NCI-H2227 (cell line): ENCODE measurements at regions not wholly inside any gene's neighbourhood (a gene's known extent, or its start where the extent isn't known, plus 50 kb on each side); places are given as distances from the start of the nearest gene placed in this dataset.
"Not testable (repeated sequence)": the region's sequence is repeated elsewhere in the genome, so short reads cannot be mapped to it uniquely, and the experiment has no call there.

ENCODE experiments used
- DNase-seq: peaks from one replicate; lab custom pipeline; 2025; ENCODE audit not compliant: unreplicated experiment; lab: John Stamatoyannopoulos, UW

DNA sequence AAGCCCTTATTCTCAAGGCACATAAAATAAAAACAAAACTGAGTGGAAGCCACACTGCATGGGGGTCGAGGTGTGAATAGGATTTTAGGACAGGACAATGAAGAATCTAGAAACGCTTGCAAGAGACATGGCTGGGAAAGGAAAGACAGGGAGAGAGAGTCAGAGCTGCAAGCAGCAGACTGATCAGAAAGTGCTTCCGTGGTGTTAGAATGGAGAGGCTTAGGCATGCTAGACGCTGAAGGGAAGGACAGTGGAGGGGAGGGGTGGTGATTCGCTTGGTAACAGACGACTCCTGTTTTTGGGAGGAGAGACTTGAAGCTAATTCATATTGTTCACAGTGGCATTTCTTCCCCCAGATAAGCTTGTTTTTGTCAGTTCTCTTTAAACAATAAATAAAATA, 173.5 kb downstream of the AIPL1 start:
- DNase-seq: no peak

DNA sequence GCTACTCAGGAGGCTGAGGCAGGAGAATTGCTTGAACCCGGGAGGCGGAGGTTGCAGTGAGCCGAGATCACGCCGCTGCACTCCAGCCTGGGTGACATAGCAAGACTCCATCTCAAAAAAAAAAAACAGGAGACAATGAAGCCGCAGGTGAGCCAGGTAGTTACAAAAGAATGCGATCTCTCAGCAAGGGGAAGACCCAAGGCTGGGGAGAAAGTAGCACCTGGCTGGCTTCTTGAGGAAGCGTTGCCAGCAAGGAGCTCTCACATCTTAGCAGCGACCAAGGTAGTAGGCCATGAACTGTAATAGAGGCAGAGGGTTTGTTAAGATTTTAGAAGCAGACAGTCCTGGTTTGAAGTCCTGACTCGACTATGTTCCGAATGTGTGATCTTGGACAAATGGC, 175.0 kb downstream of the AIPL1 start:
- no peak for DNase-seq

DNA sequence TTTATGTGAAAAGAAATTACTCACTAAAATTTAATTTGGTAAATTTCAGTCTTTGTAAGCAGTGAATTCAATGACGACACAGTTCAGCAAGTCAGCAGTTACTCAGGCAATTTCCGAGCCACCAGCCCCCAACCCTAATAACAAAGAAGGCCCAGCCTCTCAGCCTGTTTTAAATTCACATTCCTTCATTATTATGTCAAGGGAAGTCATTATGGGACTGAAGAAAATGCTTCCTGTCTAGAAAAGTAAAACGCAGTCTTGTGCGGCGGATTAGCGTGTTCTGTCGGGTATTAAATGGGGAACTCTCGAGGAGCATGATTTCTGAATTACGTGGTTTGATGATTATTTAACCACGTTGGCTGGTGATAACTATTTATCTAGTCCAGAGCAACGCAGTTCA, 177.6 kb downstream of the AIPL1 start:
- DNase-seq: no peak

DNA sequence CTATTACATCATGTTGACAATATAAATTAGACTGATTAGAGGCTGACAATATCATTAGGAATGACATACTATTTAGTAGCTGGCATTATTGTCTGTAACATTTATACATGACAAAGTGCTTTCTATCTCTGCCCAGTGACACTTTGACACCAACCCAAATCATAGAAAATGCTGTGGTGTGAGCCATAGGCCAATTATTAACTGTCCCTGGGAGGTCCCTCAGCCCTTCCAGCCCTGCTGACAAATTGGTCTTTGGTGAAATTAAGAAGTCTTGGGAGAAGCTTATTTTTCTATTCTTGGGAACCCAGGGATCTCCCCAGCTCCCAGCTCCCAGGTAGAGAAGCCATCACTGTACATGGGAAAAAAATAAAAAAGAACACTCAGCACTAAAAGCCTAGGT, 179.6 kb downstream of the AIPL1 start:
- DNase-seq: no peak

DNA sequence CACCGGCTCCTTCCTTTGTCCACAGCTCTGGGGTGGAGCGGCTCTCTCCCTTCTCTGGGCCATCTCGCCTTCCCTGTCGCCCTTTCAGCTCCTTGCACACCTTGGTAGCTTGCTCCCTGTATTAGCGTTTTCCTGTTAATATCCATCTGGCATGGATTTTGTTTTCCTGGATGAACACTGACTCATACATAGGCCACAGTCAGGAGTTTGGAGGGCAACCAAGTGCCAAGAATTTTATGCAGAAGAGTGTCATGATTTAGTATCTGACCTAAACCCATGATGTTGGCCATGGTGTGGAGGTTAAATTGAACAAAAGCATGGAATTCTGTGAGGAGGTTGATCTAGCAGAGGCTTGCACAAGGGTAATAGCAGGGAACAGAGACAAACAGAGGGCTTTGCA, 180.9 kb downstream of the AIPL1 start:
- DNase-seq: no peak

DNA sequence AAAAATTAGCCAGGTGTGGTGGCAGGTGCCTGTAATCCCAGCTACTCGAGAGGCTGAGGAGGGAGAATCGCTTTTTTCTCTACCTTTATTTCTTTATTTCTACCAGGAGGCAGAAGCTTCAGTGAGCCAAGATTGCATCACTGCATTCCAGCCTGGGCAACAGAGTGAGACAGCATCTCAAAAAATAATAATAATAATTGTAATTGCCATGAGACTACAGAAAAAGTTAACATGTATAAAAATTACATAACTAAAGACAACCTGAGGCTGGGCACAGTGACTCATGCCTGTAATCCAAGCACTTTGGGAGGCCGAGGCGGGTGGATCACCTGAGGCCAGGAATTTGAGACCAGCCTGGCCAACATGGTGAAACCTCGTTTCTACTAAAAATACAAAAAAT, 181.5 kb downstream of the WSCD1 start:
- DNase-seq: not testable (repeated sequence)

DNA sequence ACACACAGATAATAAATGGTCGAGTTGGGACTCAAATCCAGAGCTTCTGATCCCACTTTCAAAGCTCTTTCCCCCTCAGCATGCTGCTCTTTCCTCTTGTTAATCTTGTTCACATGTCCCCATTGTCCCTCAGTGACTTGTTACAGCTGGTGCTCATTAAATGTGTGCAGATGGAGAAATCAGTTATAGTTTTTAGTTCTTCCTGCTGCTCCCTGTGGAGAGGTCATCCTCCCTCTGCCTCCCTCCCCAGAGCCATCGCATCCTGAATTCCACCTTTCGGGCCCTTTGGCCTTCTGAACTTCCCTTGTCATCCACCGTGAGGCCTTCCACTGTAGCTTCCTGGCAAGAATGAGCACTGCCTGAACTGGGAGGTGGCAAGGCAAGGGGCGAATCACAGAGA, 179.6 kb downstream of the WSCD1 start:
- DNase-seq: no peak

DNA sequence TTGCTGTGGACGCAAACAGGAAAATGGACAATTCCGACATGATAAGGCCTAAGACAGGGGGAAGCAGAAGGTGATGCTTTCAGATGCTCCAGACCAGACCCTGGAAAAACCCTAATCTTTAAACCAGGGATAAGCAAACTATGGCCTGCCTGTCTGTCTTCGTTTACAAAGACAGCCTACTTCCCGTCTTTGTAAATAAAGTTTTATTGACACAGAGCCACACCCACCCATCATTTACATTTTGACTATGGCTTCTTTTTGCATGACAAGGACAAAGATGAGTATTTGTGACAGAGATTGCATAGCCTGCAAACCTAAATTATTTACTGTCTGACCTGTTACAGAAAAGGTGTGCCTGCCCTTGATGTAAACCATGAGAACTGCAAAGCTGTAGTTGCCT, 177.9 kb downstream of the WSCD1 start:
- DNase-seq: no peak

DNA sequence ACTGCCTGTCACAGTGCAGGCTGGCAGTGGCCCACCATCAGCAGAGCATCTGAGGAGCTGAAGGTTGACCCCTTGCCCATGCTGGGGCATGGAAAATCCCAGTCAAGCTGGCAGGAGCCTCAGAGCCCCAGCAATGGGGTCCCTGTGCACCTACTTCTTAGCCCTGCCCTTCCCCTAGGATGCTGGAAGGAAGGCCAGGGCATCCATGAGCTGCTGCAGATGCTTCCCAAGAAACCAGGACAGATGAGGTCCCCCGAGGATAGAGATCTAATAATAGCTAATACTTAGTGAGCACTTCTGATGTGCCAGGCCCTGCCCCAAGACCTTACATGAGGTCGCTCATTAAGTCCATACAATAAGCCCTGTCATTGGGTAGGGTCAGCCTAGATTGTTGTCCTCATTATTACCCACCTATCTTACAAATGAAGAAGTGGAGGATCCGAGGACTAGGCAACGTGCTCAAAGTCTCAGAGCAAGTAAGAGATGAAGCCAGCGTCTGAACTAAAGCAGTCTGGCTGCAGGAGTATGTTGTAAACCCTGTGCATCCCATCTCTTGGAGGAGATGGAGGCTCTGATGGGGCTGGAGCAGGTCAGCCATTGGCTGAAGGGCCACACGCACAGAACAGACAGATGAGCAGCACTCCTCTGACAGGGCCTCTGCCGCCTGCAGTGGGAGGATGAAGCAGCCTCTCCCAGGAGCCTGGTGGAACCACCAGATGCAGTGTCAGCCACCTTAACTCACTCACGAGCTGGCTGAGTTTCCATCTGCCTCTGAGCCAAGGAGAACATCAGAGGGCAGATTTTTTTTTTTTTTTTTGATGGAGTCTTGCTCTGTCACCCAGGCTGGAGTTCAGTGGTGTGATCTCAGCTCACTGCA, 175.4 kb downstream of the WSCD1 start:
- DNase-seq: no peak

DNA sequence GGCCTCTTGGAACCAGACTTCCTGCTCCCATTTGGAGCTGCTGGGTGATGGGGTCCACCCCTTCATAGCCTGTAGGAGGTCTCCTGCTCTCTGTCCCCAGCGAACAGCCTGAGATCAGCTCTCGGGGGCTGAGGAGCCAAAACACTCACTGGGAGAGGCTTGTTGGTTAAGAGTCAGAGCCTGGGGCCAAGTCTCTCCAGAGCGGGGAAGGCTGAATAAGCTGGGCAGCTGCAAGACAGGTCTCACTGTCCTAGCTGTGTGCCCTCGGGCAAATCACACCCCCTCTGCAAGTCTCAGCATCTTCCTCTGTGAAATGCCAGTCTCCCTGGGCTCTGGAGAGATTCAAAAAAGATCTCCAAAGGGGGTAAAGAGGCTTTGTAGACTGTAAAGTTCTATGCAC, 174.6 kb downstream of the WSCD1 start:
- no peak for DNase-seq

DNA sequence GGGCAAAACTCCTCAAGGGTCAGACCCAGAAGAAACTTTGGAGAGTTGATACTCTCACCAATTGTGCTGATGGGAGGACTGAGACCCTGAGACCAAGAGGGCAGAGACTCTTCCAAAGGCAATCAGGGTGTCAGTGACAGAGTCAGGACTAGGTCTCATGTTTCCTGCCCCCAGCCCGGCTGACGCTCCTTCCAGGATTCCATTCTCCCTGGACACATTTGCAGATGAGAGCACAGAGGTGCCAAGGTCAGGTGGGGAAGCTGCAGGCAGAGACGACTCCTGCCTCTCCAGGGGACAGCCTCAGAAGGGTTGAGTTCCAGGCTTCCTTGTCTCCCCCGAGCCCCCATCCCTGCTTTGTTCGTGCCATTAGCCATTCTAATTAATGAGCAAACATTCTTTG, 174.1 kb downstream of the WSCD1 start:
- DNase-seq: no peak

DNA sequence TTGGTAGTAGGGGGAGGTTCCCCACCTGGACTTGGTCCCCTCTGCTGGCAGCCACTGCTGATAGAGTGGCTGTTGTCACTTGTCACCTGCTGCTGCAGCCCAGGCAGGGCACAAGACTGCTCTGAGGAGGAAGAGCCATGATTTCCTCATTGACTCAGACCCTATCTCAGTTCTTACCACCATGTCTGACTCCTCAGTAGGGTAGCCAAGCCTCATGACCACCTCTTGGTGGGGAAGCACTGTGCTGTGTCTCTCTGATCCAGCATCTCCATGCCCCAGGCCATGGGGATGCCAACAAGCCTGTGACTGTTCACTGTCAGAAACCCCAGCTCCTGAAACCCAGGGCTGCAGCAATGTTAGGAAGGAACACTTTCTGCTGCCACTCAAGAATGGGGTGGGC, 173.0 kb downstream of the WSCD1 start:
- no peak for DNase-seq

DNA sequence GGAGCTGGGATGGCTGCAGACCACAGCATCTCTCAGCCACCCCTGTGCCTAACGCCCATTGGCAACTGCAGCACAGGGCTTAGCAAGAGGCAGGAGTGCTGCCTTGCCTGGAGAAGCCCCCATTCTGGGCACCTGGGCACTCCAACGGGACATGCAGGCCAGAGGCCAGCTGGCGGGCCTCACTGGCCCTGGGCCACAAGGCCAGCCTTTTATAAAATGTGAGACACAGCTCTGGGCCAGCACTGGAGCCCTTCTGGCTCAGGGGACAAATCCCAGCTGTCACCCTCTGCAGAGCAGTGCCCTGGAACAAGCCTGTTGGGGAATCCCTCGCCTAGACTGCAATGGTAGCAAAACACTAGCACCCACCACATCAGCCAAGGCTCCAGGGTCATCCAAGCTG, 171.8 kb downstream of the WSCD1 start:
- DNase-seq: no peak

DNA sequence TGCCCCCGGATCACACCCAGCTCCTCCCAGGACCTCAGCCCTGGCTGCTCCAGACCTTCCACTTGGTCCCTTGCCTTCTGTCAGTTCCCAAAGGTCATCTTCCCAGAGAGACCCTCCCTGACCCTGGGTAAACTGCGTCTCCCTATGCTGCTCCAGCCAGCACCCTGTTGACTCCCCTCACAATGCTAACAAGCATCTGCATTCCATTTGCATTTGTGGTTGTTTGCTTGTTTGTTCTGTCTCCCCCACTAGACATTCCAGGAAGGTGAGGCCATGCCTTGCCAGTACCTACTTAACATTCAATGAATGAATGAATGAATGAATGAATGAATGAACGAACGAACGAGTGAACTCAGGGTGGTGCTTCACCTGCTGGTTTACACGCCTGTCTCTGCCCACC, 171.2 kb downstream of the WSCD1 start:
- no peak for DNase-seq

DNA sequence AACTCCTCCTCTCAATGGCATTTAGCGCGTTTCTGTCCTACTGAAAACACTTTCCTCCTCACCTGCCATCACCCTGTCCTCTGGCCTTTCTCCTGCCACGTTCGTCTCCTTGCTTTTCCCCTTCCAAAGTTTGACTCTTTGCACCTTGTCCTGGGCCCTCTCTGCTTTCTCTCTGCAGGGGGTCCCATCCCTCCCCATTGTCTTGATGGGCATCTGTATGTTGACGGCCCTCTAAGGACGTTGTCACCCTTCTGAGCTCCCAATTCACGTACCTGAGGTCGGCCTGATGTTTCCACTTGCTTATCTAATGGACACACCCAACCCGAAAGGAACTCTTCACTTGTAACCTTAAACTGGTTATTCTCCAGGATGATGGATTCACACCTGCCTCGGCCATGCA, 170.4 kb downstream of the WSCD1 start:
- DNase-seq: no peak

DNA sequence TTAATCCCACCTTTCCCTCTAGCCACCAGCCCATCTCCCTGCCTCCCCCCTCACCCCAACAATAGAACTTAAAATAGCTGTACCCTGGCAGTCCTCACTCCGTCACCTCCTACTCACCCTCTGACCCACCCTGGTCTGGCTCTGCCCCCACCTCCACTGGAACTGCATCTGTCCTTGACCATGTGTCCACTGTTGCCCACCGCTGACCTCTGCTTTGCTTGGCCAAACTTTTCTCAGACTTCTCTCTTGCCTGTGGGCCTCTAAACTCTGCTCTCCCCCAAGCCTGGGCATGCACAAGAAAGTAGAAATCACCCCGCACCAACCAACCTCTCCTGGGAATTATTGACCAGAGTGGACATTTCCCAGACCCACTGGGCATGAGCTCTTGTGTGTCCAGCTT, 169.8 kb downstream of the WSCD1 start:
- DNase-seq: no peak

DNA sequence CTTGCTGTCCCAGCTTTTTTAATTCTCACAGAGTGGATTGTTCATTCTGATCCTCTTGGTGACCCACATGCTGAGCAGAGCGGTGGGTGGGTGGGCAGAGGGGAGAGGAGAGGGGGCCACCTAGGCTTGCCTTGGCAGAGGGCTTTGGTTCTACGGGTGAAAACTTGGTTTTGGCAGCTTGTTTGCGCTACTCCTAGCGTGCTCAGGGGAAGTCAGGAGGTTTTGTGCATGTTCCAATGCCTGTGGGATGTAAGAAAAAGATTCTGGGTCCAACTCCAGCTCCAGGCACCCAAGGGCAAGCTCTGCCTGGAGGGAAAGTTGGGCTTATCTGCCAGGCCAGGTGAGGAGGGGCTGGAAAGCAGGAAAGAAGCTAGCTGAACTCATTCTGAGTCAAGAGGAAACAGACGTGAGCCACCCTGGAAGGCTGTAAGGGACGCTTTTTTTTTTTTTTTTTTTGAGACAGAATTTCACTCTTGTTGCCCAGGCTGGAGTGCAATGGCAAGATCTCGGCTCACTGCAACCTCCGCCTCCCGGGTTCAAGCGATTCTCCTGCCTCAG, 169.1 kb downstream of the WSCD1 start:
- DNase-seq: no peak

DNA sequence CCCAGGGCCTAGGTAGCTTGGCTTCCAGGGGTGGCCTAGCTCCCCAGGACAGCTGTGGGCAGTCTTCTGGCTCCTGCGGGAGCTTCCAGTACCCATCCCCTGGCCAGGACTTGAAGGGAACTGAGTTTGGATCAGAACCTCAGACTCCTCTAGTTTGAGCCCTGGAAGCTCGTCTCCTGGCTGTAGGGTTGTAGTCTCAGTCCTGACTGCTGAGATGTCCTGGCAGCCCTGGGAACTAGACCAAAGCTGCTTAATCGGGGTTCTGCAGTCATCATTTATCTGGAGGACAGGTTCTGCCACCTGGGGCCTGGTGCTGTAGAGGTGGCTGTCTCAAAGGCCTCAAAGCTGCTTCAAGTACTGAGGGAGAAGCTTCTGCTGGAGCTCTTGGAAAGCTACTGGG, 163.7 kb downstream of the WSCD1 start:
- DNase-seq: no peak

DNA sequence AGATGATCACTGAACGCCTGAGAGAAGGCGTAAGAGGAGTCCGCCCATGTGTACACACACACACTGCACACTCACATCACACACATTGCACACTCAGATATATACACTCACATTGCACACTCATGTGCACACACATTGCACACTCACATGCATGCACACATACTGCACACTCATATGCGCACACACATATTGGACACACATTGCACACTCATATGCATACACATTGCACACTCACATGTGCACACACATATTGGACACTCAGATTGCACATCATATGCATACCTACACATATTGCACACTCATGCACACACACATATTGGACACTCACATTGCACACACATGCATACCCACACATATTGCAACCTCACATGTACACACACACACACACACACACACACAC, 163.2 kb downstream of the WSCD1 start:
- no peak for DNase-seq

DNA sequence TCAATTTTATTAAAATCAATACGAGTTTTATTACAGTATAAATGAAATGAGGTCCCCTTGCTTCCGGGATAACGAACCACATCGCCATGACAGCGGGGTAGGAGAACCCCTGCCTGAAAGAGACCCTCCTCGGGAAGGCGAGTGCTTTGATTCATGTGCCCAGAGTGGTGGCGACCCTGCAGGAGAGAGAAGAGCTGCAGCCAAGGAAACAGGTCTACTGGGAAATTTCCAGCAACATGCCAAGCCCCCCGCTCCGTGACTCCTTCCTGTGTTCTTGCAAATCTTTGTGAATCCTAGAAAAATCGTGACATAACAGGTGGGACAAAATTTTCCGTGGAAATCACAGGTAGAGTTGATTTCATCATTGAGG, 162.5 kb downstream of the WSCD1 start:
- no peak for DNase-seq

DNA sequence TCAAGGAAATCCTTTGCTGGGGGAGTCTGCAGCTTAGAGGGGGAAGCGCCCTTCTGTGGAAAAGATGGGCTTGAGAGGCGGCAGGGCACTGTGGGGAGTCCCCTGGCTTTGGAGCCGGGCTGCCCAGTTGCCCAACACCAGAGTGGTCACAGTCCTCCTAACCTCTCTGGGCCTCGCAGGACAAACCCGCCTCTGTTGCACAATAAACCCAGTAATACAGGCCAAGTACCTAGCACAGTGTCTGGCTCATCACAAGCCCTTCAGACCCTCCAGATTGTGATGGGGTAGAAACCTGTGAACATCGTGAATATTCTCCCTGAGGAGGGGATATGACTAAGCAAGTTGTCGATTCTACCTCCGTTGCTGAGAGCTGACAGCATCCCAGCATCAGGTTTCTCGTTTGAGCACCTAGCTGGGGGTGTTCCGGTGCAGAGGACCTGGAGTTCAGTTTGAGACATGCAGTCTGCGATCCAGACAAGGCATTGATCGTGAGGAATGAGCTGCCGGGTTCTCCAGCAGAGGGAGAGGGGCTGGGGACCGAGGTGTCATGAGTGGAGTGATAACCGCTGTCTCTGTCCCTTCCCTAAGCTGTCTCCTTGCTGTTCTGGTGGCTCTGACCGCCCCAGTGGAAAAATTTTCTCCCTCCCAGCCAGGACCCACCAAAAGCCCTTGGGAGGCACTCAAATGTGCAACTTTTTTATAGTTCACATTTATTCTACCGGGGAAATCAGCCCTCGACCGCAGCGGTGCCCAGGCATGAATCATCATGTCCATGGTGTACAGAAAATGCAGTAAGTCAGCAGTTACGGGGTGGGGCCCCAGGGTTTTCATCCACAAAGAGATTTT, 161.9 kb downstream of the WSCD1 start:
- DNase-seq: no peak

DNA sequence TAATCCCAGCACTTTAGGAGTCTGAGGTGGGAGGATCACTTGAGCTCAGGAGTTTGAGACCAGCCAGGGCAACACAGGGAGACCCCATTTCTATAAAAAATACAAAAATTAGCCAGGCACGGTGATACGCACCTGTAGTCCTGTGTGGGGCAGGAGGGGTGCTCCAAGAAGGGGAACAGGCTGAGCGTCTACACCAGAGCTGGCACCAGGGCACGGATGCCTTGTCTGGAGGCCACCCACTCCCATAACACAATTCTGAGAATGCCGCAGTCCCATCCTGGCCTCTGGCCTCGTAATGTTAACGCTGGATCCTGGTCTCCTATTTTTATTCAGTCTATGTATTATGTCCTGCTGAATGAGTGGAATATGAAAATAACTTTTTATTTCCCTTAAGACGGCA, 161.3 kb downstream of the WSCD1 start:
- no peak for DNase-seq
